ENCODE measurements at regions not wholly inside any gene's neighbourhood (a gene's known extent, or its start where the extent isn't known, plus 50 kb on each side); places are given as distances from the start of the nearest gene placed in this dataset.

- peaks cover 0 to 5% of the 10 kb centered on the region in 2 experiments; a peak in 2 of 5 replicates for H3K27me3 ChIP-seq (ENCODE audit: control insufficient read depth in 2 of 2, insufficient read depth in 2 of 2, low read length in 2 of 2)
- no peak overlapping the region for H3K27ac ChIP-seq (ENCODE audit: extremely low read depth, low read depth, low read length)
- POLR2A ChIA-PET: no interaction called here
- no peaks in the 10 kb centered on the region for H3K9me3 ChIP-seq (replicated peaks; ENCODE audit: control insufficient read depth, insufficient read depth, low read depth, low read length)
- no peak overlapping the region for H3K9ac ChIP-seq (ENCODE audit: insufficient read depth in 1 of 2, low read depth in 2 of 2, low read length in 2 of 2)
- TF ChIP-seq SFPQ (IDR thresholded peaks at IDR 0.05; ENCODE audit: low read depth, low read length) (no peak), MBD1 (CRISPR knock-in tag; IDR thresholded peaks at IDR 0.05) (no peak), TCF3 (CRISPR knock-in tag; IDR thresholded peaks at IDR 0.05) (no peak), PRPF4 (IDR thresholded peaks at IDR 0.05; ENCODE audit: insufficient read depth, low read depth, low read length, poor library complexity, severe bottlenecking) (no peak), PHF20 (IDR thresholded peaks at IDR 0.05; ENCODE audit: partially characterized antibody) (no peak), MTA3 (IDR thresholded peaks at IDR 0.05; ENCODE audit: borderline replicate concordance) (no peak), NEUROD1 (IDR thresholded peaks at IDR 0.05; ENCODE audit: borderline replicate concordance, low read depth, low read length, partially characterized antibody) (no peak), ZFP30 (CRISPR knock-in tag; IDR thresholded peaks at IDR 0.05; ENCODE audit: borderline replicate concordance) (no peak), ARID2 (IDR thresholded peaks at IDR 0.05) (no peak), SREBF1 (IDR thresholded peaks at IDR 0.05; ENCODE audit: borderline replicate concordance, low read depth, low read length) (no peak), TFE3 (CRISPR knock-in tag; IDR thresholded peaks at IDR 0.05) (no peak), ZNF778 (CRISPR knock-in tag; IDR thresholded peaks at IDR 0.05) (no peak), POLR2H (tag; IDR thresholded peaks at IDR 0.05; ENCODE audit: low read depth) (no peak), MED1 (CRISPR knock-in tag; IDR thresholded peaks at IDR 0.05; ENCODE audit: borderline replicate concordance) (no peak), PREB (CRISPR knock-in tag; IDR thresholded peaks at IDR 0.05) (no peak), ZKSCAN8 (CRISPR knock-in tag; IDR thresholded peaks at IDR 0.05) (no peak), ZNF717 (CRISPR knock-in tag; IDR thresholded peaks at IDR 0.05) (no peak), ZNF324 (CRISPR knock-in tag; IDR thresholded peaks at IDR 0.05) (no peak), CBX5 (IDR thresholded peaks at IDR 0.05; ENCODE audit: borderline replicate concordance, low read depth) (no peak)
- in situ Hi-C loops (cut with MboI): no loop called here
- WGBS (ENCODE audit: insufficient coverage, low coverage, missing lambda C conversion rate): 3% methylated on average over 9 of the region's 9 CpGs
- DNase-seq (ENCODE audit: extremely low read depth in 1 of 4, low spot score in 3 of 4) (no peak), ATAC-seq (no peak), FAIRE-seq (no peak)
- CTCF ChIA-PET (ENCODE audit: low intra/inter-chr PET ratio): no interaction called here
- H3K36me3 ChIP-seq (ENCODE audit: control insufficient read depth, insufficient read depth, low read length): no peaks in the 10 kb centered on the region
- no peak overlapping the region for H3K4me3 ChIP-seq
- no peaks in the 10 kb centered on the region for H3K4me1 ChIP-seq (replicated peaks in 1 of 2; ENCODE audit: control insufficient read depth in 2 of 2, insufficient read depth in 2 of 2, low read length in 2 of 2)
- no TSS peak for BruUV-seq (replicated peaks)
- H3K4me2 ChIP-seq (ENCODE audit: insufficient read depth, low read length): no peak overlapping the region
- no peak overlapping the region for H2AFZ ChIP-seq (ENCODE audit: low read depth, low read length)
- H4K20me1 ChIP-seq (replicated peaks; ENCODE audit: control insufficient read depth, insufficient read depth, low read length): no peaks in the 10 kb centered on the region
- intact Hi-C loops (cut with micrococcal nuclease): no loop called here
- H3K9me1 ChIP-seq (ENCODE audit: control insufficient read depth, insufficient read depth, low read length): no peaks in the 10 kb centered on the region
- no peaks in the 10 kb centered on the region for H3K79me2 ChIP-seq (ENCODE audit: control insufficient read depth, insufficient read depth, low read length)
Measured at GRCh38 chr18:57234346-57234745, 87.5 kb downstream of the BOD1L2 start.
